AG08395 (cell line): ENCODE measurements at regions not wholly inside any gene's neighbourhood (a gene's known extent, or its start where the extent isn't known, plus 50 kb on each side); places are given as distances from the start of the nearest gene placed in this dataset.
"Not testable (repeated sequence)": the region's sequence is repeated elsewhere in the genome, so short reads cannot be mapped to it uniquely, and the experiment has no call there.

Experiments
- DNase-seq: peaks from one replicate; pipeline ENCODE4 v3.0.0; 2012; ENCODE audit warnings: mixed read lengths, low spot score

DNA sequence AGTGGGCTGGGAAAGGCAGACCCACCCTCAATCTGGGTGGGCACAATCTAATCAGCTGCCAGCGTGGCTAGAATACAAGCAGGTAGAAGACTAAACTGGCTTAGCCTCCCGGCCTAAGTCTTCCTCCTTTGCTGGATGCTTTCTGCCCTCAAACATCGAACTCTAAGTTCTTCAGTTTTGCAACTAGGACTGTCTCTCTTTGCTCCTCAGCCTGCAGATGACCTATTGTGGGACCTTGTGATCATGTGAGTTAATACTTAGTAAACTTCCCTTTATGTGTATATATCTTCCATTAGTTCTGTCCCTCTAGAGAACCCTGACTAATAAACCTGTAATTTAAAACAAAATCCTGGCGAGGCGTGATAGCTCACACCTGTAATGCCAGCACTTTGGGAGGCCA is 51.8 kb upstream of the SLC39A8 start:
- not testable (repeated sequence) for DNase-seq

- DNase-seq, result no peak
Measured at GRCh38 chr4:102399021-102399420, 53.7 kb upstream of the SLC39A8 start.

DNA sequence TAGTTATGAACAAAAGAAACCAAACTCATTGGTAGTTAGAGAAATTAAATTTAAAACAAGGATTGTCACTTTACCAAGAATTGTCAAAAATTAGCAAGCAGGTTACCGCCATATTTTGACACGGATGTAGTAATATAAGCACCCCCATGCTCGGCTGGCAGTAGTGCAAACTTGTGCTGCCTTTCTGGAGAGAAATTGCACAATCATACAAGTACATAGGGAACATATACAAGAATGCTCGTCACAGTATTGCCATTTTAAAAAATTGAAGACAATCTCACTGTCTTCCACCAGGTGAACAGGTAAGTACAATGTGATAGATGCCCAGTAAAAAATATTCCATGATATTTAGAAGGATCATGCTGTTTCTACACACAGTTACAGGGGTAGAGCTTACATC is 55.6 kb upstream of the SLC39A8 start:
- no peak for DNase-seq

DNA sequence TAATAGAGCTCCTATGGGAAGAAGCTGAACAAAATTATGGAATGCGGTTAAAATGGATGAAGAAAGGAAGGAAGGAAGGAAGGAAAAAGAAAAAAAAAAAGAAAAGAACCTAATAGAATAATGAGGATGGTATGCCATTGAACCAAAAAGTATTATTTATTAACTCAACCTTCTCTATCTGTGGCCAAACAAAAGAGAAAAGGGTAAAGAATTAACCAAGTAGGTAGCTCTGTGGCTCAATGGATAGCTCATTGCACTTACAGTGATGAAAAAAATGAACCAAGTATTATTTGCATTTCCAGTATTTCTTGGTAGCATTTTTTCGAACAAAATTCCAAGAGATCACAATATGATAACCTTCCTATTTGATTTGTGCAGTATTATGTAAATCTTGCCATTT is 56.9 kb upstream of the SLC39A8 start:
- DNase-seq, result no peak

GRCh38 chr4:102403116-102403515 is 57.8 kb upstream of the SLC39A8 start:
- no peak for DNase-seq

DNA sequence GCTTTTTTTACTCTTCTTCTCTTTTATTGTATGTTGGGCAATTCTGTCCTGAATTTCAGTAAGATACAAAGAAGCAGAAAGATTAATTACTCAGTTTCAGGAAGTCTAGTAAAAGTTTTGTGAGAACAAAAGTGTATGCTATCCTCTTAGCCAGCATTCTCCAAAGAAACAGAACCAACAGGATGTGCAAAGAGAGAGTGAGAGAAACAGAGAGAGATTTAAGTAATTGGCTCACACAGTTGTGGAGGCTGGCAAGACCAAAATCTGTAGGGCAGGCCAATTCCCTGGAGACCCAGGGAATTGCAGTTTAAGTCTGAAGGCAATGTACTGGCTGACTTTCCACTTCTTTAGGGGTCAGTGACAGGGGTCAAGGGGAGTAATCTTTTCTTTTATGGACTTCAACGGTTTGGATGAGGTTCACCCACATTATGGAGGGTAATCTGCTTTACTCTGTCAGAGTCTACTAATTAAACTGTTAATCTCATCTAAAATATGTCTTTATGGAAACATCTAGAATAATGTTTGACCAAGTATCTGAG is 59.2 kb upstream of the SLC39A8 start:
- DNase-seq, result no peak

- no peak for DNase-seq
Measured at GRCh38 chr4:102405821-102406401, 60.6 kb upstream of the SLC39A8 start.

DNA sequence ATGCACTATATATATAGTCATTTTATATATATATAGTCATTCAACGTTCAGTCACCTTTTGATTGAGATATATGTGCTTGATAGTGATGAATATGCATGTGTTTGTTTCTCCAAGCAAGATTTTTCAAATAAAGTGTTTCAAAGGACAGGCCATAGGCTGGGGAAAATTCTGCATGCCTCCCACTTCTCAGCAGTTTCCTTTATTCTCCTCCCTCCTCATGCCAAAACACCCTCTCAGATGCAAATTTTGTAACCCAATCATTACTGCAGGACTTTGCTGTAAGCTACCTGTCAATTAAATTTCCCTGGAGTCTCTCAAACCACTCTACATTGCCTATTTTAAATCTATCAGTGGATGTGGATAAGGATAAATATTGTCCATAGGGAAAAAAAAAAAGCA is 65.6 kb upstream of the SLC39A8 start:
- not testable (repeated sequence) for DNase-seq

DNA sequence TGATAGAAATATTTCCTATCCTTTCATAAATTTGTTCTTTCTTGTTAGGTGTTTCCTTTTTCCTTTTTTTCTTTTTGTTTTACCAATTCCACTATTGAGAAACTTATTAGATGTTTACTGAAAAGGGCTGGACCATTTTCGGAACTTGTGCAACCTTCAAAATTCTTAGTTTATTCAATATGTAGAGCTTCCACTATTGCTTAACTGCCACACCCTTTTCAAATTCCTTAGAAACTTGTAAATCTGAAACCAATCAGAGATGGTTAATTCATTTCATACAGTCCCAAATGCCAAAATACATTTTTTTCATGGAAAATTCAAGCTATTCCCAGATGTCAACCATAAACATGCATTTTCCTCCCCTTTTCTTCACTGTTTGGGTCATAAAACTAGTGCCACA is 66.1 kb upstream of the SLC39A8 start:
- no peak for DNase-seq

GRCh38 chr4:102416765-102417164 is 71.5 kb upstream of the SLC39A8 start:
- no peak for DNase-seq

DNA sequence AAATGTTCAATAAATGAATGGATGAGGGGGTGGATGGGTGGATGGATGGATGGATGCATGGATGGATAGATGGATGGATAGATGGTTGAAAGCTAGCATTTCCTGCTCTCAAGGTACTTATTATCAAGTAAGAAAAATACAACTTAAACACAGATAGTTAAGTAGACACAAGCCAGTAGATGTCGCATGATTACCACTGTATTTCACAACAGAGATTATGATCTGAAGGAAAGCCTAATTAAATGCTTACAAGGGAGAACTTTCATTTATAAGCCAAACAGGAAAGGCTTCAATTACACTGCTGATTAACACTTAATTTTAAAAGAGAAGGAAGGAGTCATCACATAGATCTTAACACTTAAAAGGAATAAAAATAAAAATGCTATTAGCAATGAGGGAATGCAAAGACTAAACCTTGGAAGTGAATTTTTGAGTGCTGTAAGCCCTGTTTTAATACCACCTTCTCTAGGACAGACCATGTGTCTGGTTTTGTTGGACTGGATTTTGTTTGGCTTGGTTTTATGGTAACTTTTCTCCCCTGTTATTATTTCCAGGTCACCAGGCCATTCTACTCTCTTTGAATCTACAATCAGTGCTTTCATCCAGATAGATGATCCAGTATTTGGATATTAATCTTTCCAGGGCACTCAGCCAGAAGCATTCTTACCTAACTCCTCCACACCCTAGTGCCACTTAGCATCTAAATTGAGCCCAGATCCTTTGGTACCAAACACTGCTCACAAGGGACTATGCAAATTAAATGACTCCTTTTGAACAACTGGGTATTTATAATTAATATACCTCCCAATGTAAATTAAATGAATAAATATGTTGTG is 75.5 kb upstream of the SLC39A8 start:
- DNase-seq, result peak; percentile 25

GRCh38 chr4:102422843-102423242 is 77.6 kb upstream of the SLC39A8 start:
- no peak for DNase-seq

GRCh38 chr4:102423375-102423774 is 77.8 kb upstream of the NFKB1 start:
- no peak for DNase-seq

GRCh38 chr4:102427371-102427998 is 73.7 kb upstream of the NFKB1 start:
- no peak for DNase-seq

DNA sequence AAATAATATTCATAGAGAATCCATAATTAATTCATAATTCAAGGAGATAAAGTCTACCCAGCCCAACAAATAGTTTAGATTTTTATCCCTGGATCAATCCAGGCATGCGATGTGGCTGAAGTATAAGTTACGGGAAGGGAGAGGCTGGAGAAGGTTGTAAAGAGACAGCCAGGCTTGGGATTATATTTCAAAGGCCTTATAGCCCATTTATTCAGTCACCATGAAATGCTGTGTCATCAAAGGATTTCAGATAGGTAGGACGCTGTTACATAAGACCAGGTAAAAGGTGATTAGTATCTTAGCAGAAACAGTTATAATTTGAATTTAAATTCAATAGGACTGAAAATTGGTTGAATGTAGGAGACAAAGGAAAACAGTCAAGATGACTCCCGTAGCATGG is 73.0 kb upstream of the NFKB1 start:
- no peak for DNase-seq

- peak; percentile 55 for DNase-seq
Measured at GRCh38 chr4:102429553-102429952, 71.6 kb upstream of the NFKB1 start.

GRCh38 chr4:102430461-102430910 is 70.7 kb upstream of the NFKB1 start:
- no peak for DNase-seq

- no peak for DNase-seq
Measured at GRCh38 chr4:102431608-102431961, 69.6 kb upstream of the NFKB1 start.

GRCh38 chr4:102437111-102437510 is 64.0 kb upstream of the NFKB1 start:
- DNase-seq, result no peak

DNA sequence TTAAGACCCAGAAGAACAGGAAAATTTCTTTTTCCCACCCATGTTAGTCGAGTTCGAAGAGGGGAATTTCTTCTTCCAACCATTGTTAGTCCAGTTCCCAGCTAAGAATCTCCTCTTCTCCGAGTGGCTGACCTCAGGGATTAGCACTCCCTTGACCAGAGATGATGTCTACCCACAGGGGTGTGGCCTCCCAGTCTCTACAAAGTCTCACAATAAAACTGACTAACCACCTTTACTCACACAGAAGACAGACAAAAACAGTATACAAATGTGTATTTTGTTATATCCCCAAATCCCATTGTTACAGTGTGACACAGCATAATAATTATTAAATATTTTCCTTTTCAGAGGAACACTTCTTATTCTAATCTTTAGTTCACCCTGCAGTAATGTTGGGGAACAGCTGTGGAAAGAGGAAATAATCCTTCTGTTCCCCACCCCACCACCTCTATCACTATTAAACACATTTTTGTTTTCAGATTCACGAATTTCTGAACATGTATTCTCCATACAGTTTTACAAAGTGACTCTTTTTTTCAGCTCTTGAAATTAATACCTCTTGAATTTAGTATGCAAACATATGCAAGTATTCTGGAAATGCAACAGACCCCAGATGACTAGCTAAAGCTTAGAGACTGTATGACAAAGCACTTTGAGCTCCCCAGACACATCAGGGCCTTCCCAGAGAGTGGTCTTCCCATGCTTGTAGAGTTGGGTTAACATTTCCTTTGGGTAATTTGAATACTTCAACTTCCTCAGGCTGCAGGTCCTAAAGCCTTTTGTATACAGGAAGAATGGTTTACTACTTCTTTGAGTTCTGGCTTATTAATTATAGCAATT is 62.5 kb upstream of the NFKB1 start:
- peak; percentile 41 for DNase-seq

- peak; percentile 80 for DNase-seq
Measured at GRCh38 chr4:102439236-102439614, 61.9 kb upstream of the NFKB1 start.

DNA sequence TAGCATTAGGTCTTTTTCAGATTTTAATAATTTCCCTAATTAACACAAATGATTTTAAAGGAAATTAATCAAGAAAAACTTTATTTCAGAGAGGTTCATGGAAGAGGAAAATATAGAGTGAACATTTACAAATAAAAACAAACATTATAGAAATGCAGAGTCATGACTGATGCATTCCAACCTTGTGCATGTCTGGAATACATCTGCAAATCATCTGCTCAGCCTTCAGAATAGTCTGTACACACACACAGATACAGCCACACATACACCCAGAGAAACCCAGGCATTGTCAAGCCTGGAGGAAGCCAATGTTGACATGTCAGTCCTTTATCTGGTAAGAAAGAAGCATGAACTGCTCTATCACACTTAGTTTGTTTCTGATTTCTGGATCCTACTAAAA is 61.3 kb upstream of the NFKB1 start:
- peak; percentile 63 for DNase-seq
